ENCODE measurements at regions not wholly inside any gene's neighbourhood (a gene's known extent, or its start where the extent isn't known, plus 50 kb on each side); places are given as distances from the start of the nearest gene placed in this dataset.

- Histone ChIP-seq H3K4me1 (ENCODE audit: control insufficient read depth, insufficient read depth, low read length) (no peaks in the 10 kb centered on the region), H3K4me3 (ENCODE audit: low read depth, low read length) (no peak overlapping the region), H3K9me3 (ENCODE audit: control insufficient read depth, insufficient read depth, low read depth, low read length) (no peaks in the 10 kb centered on the region), H3K27ac (ENCODE audit: extremely low read depth, low read depth, low read length) (no peak overlapping the region), H3K36me3 (ENCODE audit: control insufficient read depth in 2 of 2, insufficient read depth in 1 of 2, low read length in 2 of 2) (no peaks in the 10 kb centered on the region)
- ChIA-PET POLR2A (no interaction called here), CTCF (interaction anchor here (0.8 to 6.3 kb wide), 2 partner anchors 203 to 663 kb away, joined by 4 to 53 read pairs; no protein-coding TSS in a partner anchor)
- TF ChIP-seq ZNF335 (tag by site-specific recombination; conservative IDR thresholded peaks at IDR 0.05) (no peak), ZBTB7A (tag by site-specific recombination; IDR thresholded peaks at IDR 0.05; ENCODE audit: low read depth) (no peak), OSR2 (tag by site-specific recombination; IDR thresholded peaks at IDR 0.05) (no peak), ZNF610 (tag by site-specific recombination; IDR thresholded peaks at IDR 0.05; ENCODE audit: borderline replicate concordance) (no peak), KLF9 (tag by site-specific recombination; IDR thresholded peaks at IDR 0.05; ENCODE audit: low read depth) (no peak), ZNF600 (tag by site-specific recombination; IDR thresholded peaks at IDR 0.05) (no peak), EGR2 (tag by site-specific recombination; IDR thresholded peaks at IDR 0.05; ENCODE audit: low read depth) (no peak), ZBTB26 (tag by site-specific recombination; optimal IDR thresholded peaks at IDR 0.05) (no peak), ZNF501 (tag by site-specific recombination; IDR thresholded peaks at IDR 0.05) (no peak), ZNF521 (tag by site-specific recombination; IDR thresholded peaks at IDR 0.05) (no peak)
- TF ChIP-seq, protein P1, sequence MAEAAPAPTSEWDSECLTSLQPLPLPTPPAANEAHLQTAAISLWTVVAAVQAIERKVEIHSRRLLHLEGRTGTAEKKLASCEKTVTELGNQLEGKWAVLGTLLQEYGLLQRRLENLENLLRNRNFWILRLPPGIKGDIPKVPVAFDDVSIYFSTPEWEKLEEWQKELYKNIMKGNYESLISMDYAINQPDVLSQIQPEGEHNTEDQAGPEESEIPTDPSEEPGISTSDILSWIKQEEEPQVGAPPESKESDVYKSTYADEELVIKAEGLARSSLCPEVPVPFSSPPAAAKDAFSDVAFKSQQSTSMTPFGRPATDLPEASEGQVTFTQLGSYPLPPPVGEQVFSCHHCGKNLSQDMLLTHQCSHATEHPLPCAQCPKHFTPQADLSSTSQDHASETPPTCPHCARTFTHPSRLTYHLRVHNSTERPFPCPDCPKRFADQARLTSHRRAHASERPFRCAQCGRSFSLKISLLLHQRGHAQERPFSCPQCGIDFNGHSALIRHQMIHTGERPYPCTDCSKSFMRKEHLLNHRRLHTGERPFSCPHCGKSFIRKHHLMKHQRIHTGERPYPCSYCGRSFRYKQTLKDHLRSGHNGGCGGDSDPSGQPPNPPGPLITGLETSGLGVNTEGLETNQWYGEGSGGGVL (tag by site-specific recombination; IDR thresholded peaks at IDR 0.05): no peak
Observed at GRCh38 chr18:11514267-11514666, 95.1 kb upstream of the SLC35G4 start.

GRCh38 chr18:11512096-11513025 lies 97.0 kb upstream of the SLC35G4 start:
- Histone ChIP-seq H3K36me3 (ENCODE audit: control insufficient read depth in 2 of 2, insufficient read depth in 1 of 2, low read length in 2 of 2) (no peaks in the 10 kb centered on the region), H3K4me3 (ENCODE audit: low read depth, low read length) (no peak overlapping the region), H3K27ac (ENCODE audit: extremely low read depth, low read depth, low read length) (no peak overlapping the region), H3K4me1 (ENCODE audit: control insufficient read depth, insufficient read depth, low read length) (no peaks in the 10 kb centered on the region), H3K9me3 (ENCODE audit: control insufficient read depth, insufficient read depth, low read depth, low read length) (no peaks in the 10 kb centered on the region)
- ChIA-PET CTCF (interaction anchor here (0.5 to 2.6 kb wide), 16 partner anchors 9 to 1180 kb away, joined by 3 to 25 read pairs (median 4); no protein-coding TSS in a partner anchor), POLR2A (no interaction called here)
- TF ChIP-seq HOXC10 (CRISPR knock-in tag; IDR thresholded peaks at IDR 0.05): no peak
- no peak for TF ChIP-seq ZNF211 (tag by site-specific recombination; IDR thresholded peaks at IDR 0.05; ENCODE audit: low read depth)
- TF ChIP-seq, protein P2, sequence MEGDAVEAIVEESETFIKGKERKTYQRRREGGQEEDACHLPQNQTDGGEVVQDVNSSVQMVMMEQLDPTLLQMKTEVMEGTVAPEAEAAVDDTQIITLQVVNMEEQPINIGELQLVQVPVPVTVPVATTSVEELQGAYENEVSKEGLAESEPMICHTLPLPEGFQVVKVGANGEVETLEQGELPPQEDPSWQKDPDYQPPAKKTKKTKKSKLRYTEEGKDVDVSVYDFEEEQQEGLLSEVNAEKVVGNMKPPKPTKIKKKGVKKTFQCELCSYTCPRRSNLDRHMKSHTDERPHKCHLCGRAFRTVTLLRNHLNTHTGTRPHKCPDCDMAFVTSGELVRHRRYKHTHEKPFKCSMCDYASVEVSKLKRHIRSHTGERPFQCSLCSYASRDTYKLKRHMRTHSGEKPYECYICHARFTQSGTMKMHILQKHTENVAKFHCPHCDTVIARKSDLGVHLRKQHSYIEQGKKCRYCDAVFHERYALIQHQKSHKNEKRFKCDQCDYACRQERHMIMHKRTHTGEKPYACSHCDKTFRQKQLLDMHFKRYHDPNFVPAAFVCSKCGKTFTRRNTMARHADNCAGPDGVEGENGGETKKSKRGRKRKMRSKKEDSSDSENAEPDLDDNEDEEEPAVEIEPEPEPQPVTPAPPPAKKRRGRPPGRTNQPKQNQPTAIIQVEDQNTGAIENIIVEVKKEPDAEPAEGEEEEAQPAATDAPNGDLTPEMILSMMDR (tag by site-specific recombination; IDR thresholded peaks at IDR 0.05): peak; percentile 55; the same call in 1 of the 2 replicates
- TF ChIP-seq ZNF654 (tag by site-specific recombination; IDR thresholded peaks at IDR 0.05; ENCODE audit: low read depth): peak; percentile 34; the same call in 1 of the 2 replicates
